CD14-positive monocyte (primary cell): ENCODE measurements at regions not wholly inside any gene's neighbourhood (a gene's known extent, or its start where the extent isn't known, plus 50 kb on each side); places are given as distances from the start of the nearest gene placed in this dataset.

Experiments used
- DNase-seq, 3 donors: peaks; one replicate each; pipeline ENCODE4 v3.0.0-alpha.2; 2011 to 2022
- H2AFZ ChIP-seq: 2 replicates; pipeline ENCODE4 v1.6.0; 2012; ENCODE audit warnings: mild to moderate bottlenecking, low read depth, low read length, inconsistent platforms; ENCODE audit not compliant: insufficient read depth, poor library complexity, severe bottlenecking
- H3K27ac ChIP-seq, 2 donors: 1 replicate in 1 of 2; 2 replicates in 1 of 2; pipeline ENCODE4 v1.5.1; 2012 to 2013; ENCODE audit warnings: low read length in 2 of 2, control low read depth in 1 of 2, inconsistent platforms in 1 of 2, low read depth in 1 of 2, mild to moderate bottlenecking in 1 of 2
- H3K27me3 ChIP-seq, 2 donors: one replicate each; pipeline versions ENCODE4 v1.6.0 to v1.6.1; 2011 to 2013; ENCODE audit warnings: low read length in 2 of 2; ENCODE audit not compliant: control insufficient read depth in 2 of 2, insufficient read depth in 2 of 2
- H3K36me3 ChIP-seq, 2 donors: replicated peaks in 1 of 2; 1 replicate in 1 of 2; 2 replicates in 1 of 2; pipeline versions ENCODE4 v1.5.1 to v1.6.1; 2012 to 2013; ENCODE audit warnings: low read length in 2 of 2, control low read depth in 1 of 2, inconsistent platforms in 1 of 2, mild to moderate bottlenecking in 1 of 2; ENCODE audit not compliant: insufficient read depth in 2 of 2, control insufficient read depth in 1 of 2
- H3K4me1 ChIP-seq, 2 donors: 1 replicate in 1 of 2; 2 replicates in 1 of 2; pipeline versions ENCODE4 v1.5.1 to v1.6.1; 2012 to 2013; ENCODE audit warnings: low read length in 2 of 2, control low read depth in 1 of 2, inconsistent platforms in 1 of 2, mild to moderate bottlenecking in 1 of 2, moderate library complexity in 1 of 2; ENCODE audit not compliant: insufficient read depth in 2 of 2, control insufficient read depth in 1 of 2
- H3K4me2 ChIP-seq: replicated peaks from 2 replicates; pipeline ENCODE3; 2012; ENCODE audit warnings: low read length, moderate library complexity, mild to moderate bottlenecking; ENCODE audit not compliant: poor library complexity, severe bottlenecking; ENCODE audit errors: extremely low read depth
- H3K4me3 ChIP-seq, 3 experiments: fragments of 200-600 bp in 1 of 3; sonication (generic) in 1 of 3; replicated peaks in 1 of 3; 1 replicate in 2 of 3; 2 replicates in 1 of 3; pipeline ENCODE4 v1.5.1; 2011 to 2013; ENCODE audit warnings: low read length in 3 of 3, mild to moderate bottlenecking in 3 of 3, control low read depth in 2 of 3, low read depth in 2 of 3, inconsistent platforms in 1 of 3, moderate library complexity in 1 of 3
- H3K79me2 ChIP-seq: 2 replicates; pipeline ENCODE4 v1.6.0; 2012; ENCODE audit warnings: mild to moderate bottlenecking, control low read depth, inconsistent platforms, low read length, moderate library complexity; ENCODE audit not compliant: insufficient read depth
- H3K9ac ChIP-seq: 2 replicates; pipeline ENCODE4 v1.6.0; 2017; ENCODE audit warnings: low read length, mild to moderate bottlenecking; ENCODE audit not compliant: insufficient read depth, poor library complexity, severe bottlenecking
- H3K9me3 ChIP-seq, 2 donors: replicated peaks in 1 of 2; 1 replicate in 1 of 2; 2 replicates in 1 of 2; pipeline versions ENCODE4 v1.5.1 to v1.6.1; 2012 to 2013; ENCODE audit warnings: low read length in 2 of 2, control low read depth in 1 of 2; ENCODE audit not compliant: control insufficient read depth in 1 of 2, insufficient read depth in 1 of 2
- H4K20me1 ChIP-seq: 2 replicates; pipeline ENCODE4 v1.6.0; 2012; ENCODE audit warnings: mild to moderate bottlenecking, low read length, control low read depth, moderate library complexity; ENCODE audit not compliant: insufficient read depth
- H3K27ac Mint-ChIP-seq, 7 donors: one replicate each; pipeline ENCODE4 v1.8.0; 2020; ENCODE audit warnings: mild to moderate bottlenecking in 7 of 7, mixed read lengths in 7 of 7, moderate library complexity in 6 of 7, inconsistent platforms in 2 of 7
- H3K27me3 Mint-ChIP-seq, 3 donors: one replicate each; pipeline ENCODE4 v1.8.0; 2021 to 2022; ENCODE audit warnings: low read depth in 3 of 3, mild to moderate bottlenecking in 3 of 3, mixed read lengths in 3 of 3, moderate library complexity in 3 of 3, inconsistent platforms in 1 of 3
- H3K36me3 Mint-ChIP-seq, 2 donors: one replicate each; pipeline ENCODE4 v1.8.0; 2020; ENCODE audit warnings: mixed read lengths in 2 of 2, inconsistent platforms in 1 of 2, mild to moderate bottlenecking in 1 of 2
- H3K4me1 Mint-ChIP-seq: one replicate; pipeline ENCODE4 v1.8.0; 2020; ENCODE audit warnings: mild to moderate bottlenecking, mixed read lengths
- H3K4me3 Mint-ChIP-seq, 2 donors: one replicate each; pipeline ENCODE4 v1.8.0; 2020; ENCODE audit warnings: mild to moderate bottlenecking in 2 of 2, mixed read lengths in 2 of 2, moderate library complexity in 1 of 2
- H3K9me3 Mint-ChIP-seq, 7 donors: one replicate each; pipeline ENCODE4 v1.8.0; 2020 to 2022; ENCODE audit warnings: mixed read lengths in 7 of 7, mild to moderate bottlenecking in 6 of 7, moderate library complexity in 6 of 7, inconsistent platforms in 2 of 7
- CTCF ChIP-seq: fragments of 200-600 bp; IDR thresholded peaks from one replicate; pipeline ENCODE4 v1.8.0; 2022; ENCODE audit warnings: antibody characterized with exemption, mild to moderate bottlenecking
- WGBS: methylation state at CpG from one replicate; pipeline ENCODE4 v1.1.5; 2013; ENCODE audit warnings: missing lambda C conversion rate; ENCODE audit not compliant: insufficient coverage; 5-methylcytosine and 5-hydroxymethylcytosine counted together
- intact Hi-C, 2 donors: fragments of 100-400 bp; cut with micrococcal nuclease; formaldehyde crosslinking; loops; one replicate each; pipeline versions ENCODE4 v1.15.0 to v1.15.1; 2023

- no CpG with 5 or more reads among the region's 3 CpGs for WGBS
- intact Hi-C loops: no loop called here
- H3K27ac Mint-ChIP-seq: peak overlapping the region in 2 of 7 donors; percentile 5 to 12
Measured at GRCh38 chr2:59724746-59725145, 828.7 kb downstream of the BCL11A start.

GRCh38 chr2:59720296-59720866 is 833.1 kb downstream of the BCL11A start:
- H3K4me1 ChIP-seq: peaks cover 0 to 3% of the 10 kb centered on the region in 2 donors
- H2AFZ ChIP-seq: no peak overlapping the region
- no peak overlapping the region for H3K9ac ChIP-seq
- intact Hi-C loops: no loop called here
- H3K27ac ChIP-seq: no peak overlapping the region
- no peaks in the 10 kb centered on the region for H3K9me3 ChIP-seq
- H3K4me1 Mint-ChIP-seq: peaks cover 8% of the 10 kb centered on the region
- TF ChIP-seq CTCF: no peak
- H3K27ac Mint-ChIP-seq: no peak overlapping the region
- DNase-seq: no peak
- H4K20me1 ChIP-seq: no peaks in the 10 kb centered on the region
- H3K4me2 ChIP-seq: no peak overlapping the region
- H3K9me3 Mint-ChIP-seq: peaks cover 0 to 8% (median 1%) of the 10 kb centered on the region in 7 donors
- no peak overlapping the region for H3K4me3 ChIP-seq
- H3K36me3 Mint-ChIP-seq: no peaks in the 10 kb centered on the region
- H3K27me3 ChIP-seq: no peaks in the 10 kb centered on the region
- H3K27me3 Mint-ChIP-seq: peaks cover 0 to 2% (median 1%) of the 10 kb centered on the region in 3 donors
- H3K4me3 Mint-ChIP-seq: no peak overlapping the region
- 100% methylated on average over 2 of the region's 4 CpGs for WGBS
- no peaks in the 10 kb centered on the region for H3K79me2 ChIP-seq
- H3K36me3 ChIP-seq: no peaks in the 10 kb centered on the region

More at GRCh38 chr2:59724746-59725145, 828.7 kb downstream of the BCL11A start:
- no peaks in the 10 kb centered on the region for H4K20me1 ChIP-seq
- no peak overlapping the region for H2AFZ ChIP-seq
- peaks cover 30% of the 10 kb centered on the region for H3K4me1 Mint-ChIP-seq
- H3K79me2 ChIP-seq: no peaks in the 10 kb centered on the region
- H3K36me3 Mint-ChIP-seq: no peaks in the 10 kb centered on the region
- no peak overlapping the region for H3K27ac ChIP-seq
- H3K36me3 ChIP-seq: no peaks in the 10 kb centered on the region
- no peaks in the 10 kb centered on the region for H3K27me3 ChIP-seq
- peaks cover 0 to 1% (median 0%) of the 10 kb centered on the region in 3 donors for H3K27me3 Mint-ChIP-seq
- H3K4me2 ChIP-seq: no peak overlapping the region
- TF ChIP-seq CTCF: no peak
- H3K9me3 Mint-ChIP-seq: peaks cover 0 to 5% (median 1%) of the 10 kb centered on the region in 7 donors
- H3K4me1 ChIP-seq: peaks cover 15 to 27% of the 10 kb centered on the region in 2 donors
- H3K9me3 ChIP-seq: no peaks in the 10 kb centered on the region
- no peak overlapping the region for H3K4me3 Mint-ChIP-seq
- H3K9ac ChIP-seq: no peak overlapping the region
- DNase-seq: no peak
- H3K4me3 ChIP-seq: no peak overlapping the region
